ENCODE measurements at regions not wholly inside any gene's neighbourhood (a gene's known extent, or its start where the extent isn't known, plus 50 kb on each side); places are given as distances from the start of the nearest gene placed in this dataset.

GRCh38 chr6:93040375-93040774 is 379.0 kb downstream of the EPHA7 start:
- Histone ChIP-seq H3K4me3 (no peak overlapping the region), H3K4me1 (ENCODE audit: insufficient read depth) (no peaks in the 10 kb centered on the region), H3K27ac (no peak overlapping the region), H3K9me2 (replicated peaks; ENCODE audit: insufficient read depth) (no peaks in the 10 kb centered on the region), H2AFZ (no peak overlapping the region), H4K20me1 (ENCODE audit: insufficient read depth, poor library complexity, severe bottlenecking) (no peaks in the 10 kb centered on the region), H3K36me3 (replicated peaks; ENCODE audit: insufficient read depth, low read depth) (no peaks in the 10 kb centered on the region), H3K27me3 (no peaks in the 10 kb centered on the region), H3K79me2 (no peaks in the 10 kb centered on the region), H3K4me2 (no peak overlapping the region), H3K9me3 (ENCODE audit: low read depth) (no peaks in the 10 kb centered on the region)
- WGBS (ENCODE audit: low lambda C conversion rate, missing lambda C conversion rate) = 90% methylated on average over 4 of the region's 4 CpGs
- TF ChIP-seq CTCF (IDR thresholded peaks at IDR 0.05; ENCODE audit: poor library complexity) (no peak), EZH2 (IDR thresholded peaks at IDR 0.05; ENCODE audit: borderline replicate concordance) (no peak), EZH2phosphoT487 (IDR thresholded peaks at IDR 0.05; ENCODE audit: low read depth, severe bottlenecking, unreplicated experiment) (no peak)
- no peak for DNase-seq (ENCODE audit: low spot score)

DNA sequence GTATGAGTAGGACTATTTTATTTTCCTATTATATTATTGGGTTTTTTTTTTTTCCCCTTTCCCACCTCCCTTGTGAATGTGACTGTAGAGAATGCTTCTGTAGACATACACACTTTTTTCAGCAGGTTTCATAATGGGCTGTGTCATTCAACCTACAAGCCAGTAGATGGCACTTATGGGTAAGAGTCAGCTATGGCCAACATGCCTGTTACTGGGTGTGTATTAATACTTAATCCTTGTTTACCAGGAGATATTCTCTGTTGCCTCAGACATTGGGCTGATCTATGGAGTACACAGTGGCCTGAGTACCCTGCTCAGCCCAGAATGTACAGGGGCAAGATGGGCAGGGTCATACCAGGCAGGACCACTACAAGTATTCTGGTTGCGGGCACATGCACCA is 382.5 kb downstream of the EPHA7 start:
- Histone ChIP-seq H3K9me3 (ENCODE audit: low read depth) (no peaks in the 10 kb centered on the region), H3K4me2 (no peak overlapping the region), H3K27me3 (no peaks in the 10 kb centered on the region), H3K4me1 (ENCODE audit: insufficient read depth) (no peaks in the 10 kb centered on the region), H3K36me3 (replicated peaks; ENCODE audit: insufficient read depth, low read depth) (no peaks in the 10 kb centered on the region), H3K4me3 (no peak overlapping the region), H3K9me2 (replicated peaks; ENCODE audit: insufficient read depth) (no peaks in the 10 kb centered on the region), H2AFZ (no peak overlapping the region), H3K79me2 (no peaks in the 10 kb centered on the region), H3K27ac (no peak overlapping the region), H4K20me1 (ENCODE audit: insufficient read depth, poor library complexity, severe bottlenecking) (no peaks in the 10 kb centered on the region)
- TF ChIP-seq EZH2phosphoT487 (IDR thresholded peaks at IDR 0.05; ENCODE audit: low read depth, severe bottlenecking, unreplicated experiment) = no peak
- peak; percentile 39 for TF ChIP-seq CTCF (IDR thresholded peaks at IDR 0.05; ENCODE audit: poor library complexity)
- TF ChIP-seq EZH2 (IDR thresholded peaks at IDR 0.05; ENCODE audit: borderline replicate concordance) = no peak
- peak; percentile 19 for DNase-seq (ENCODE audit: low spot score)
- whole genome bisulfite sequencing (ENCODE audit: low lambda C conversion rate, missing lambda C conversion rate) = 95% methylated on average over 1 of the region's 1 CpG

DNA sequence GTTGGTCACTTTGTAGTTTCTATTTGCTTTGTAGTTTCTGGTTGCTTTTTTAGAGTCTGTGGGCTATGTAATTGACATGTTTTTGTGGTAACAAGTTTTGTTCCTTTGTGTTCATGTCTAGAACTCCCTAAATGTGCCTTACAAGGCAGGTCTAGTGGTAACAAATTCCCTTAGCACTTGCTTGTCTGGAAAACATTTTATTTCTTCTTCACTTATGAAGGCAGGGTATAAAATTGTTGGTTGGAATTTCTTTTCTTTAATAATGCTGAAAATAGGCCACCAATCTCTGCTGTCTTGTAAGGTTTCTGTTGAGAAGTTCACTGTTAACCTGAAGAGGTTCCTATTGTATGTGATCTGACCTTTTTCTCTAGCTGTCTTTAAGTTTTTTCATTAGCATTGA is 383.6 kb downstream of the EPHA7 start:
- H3K9me2 ChIP-seq (replicated peaks; ENCODE audit: insufficient read depth) = no peaks in the 10 kb centered on the region
- no peaks in the 10 kb centered on the region for H3K9me3 ChIP-seq (ENCODE audit: low read depth)
- H4K20me1 ChIP-seq (ENCODE audit: insufficient read depth, poor library complexity, severe bottlenecking) = no peaks in the 10 kb centered on the region
- no peak for DNase-seq (ENCODE audit: low spot score)
- no peaks in the 10 kb centered on the region for H3K27me3 ChIP-seq
- H3K36me3 ChIP-seq (replicated peaks; ENCODE audit: insufficient read depth, low read depth) = no peaks in the 10 kb centered on the region
- H3K27ac ChIP-seq = no peak overlapping the region
- H3K4me1 ChIP-seq (ENCODE audit: insufficient read depth) = no peaks in the 10 kb centered on the region
- H2AFZ ChIP-seq = no peak overlapping the region
- H3K4me3 ChIP-seq = no peak overlapping the region
- H3K79me2 ChIP-seq = no peaks in the 10 kb centered on the region
- H3K4me2 ChIP-seq = no peak overlapping the region
- no peak for TF ChIP-seq EZH2 (IDR thresholded peaks at IDR 0.05; ENCODE audit: borderline replicate concordance)
- TF ChIP-seq CTCF (IDR thresholded peaks at IDR 0.05; ENCODE audit: poor library complexity) = no peak
- no peak for TF ChIP-seq EZH2phosphoT487 (IDR thresholded peaks at IDR 0.05; ENCODE audit: low read depth, severe bottlenecking, unreplicated experiment)

All from hepatocyte (in vitro differentiated cells).